Nephron progenitor cell (in vitro differentiated cells): ENCODE measurements at regions not wholly inside any gene's neighbourhood (a gene's known extent, or its start where the extent isn't known, plus 50 kb on each side); places are given as distances from the start of the nearest gene placed in this dataset.

Experiments used
- DNase-seq: peaks from one replicate; pipeline ENCODE4 v3.0.0; 2021
- H3K27ac Mint-ChIP-seq: 2 replicates; pipeline ENCODE4 v1.8.0; 2021; ENCODE audit warnings: mild to moderate bottlenecking, moderate library complexity, mixed read lengths
- H3K27me3 Mint-ChIP-seq: 2 replicates; pipeline ENCODE4 v1.8.0; 2021; ENCODE audit warnings: mild to moderate bottlenecking, low read depth, mixed read lengths; ENCODE audit not compliant: poor library complexity
- H3K36me3 Mint-ChIP-seq: 2 replicates; pipeline ENCODE4 v1.8.0; 2021; ENCODE audit warnings: low read depth, mixed read lengths
- H3K4me1 Mint-ChIP-seq: 2 replicates; pipeline ENCODE4 v1.8.0; 2021; ENCODE audit warnings: mixed read lengths
- H3K4me3 Mint-ChIP-seq: 2 replicates; pipeline ENCODE4 v1.8.0; 2021; ENCODE audit warnings: mild to moderate bottlenecking, moderate library complexity, mixed read lengths
- H3K9me3 Mint-ChIP-seq: 2 replicates; pipeline ENCODE4 v1.8.0; 2021; ENCODE audit warnings: mild to moderate bottlenecking, moderate library complexity, mixed read lengths
- CTCF ChIP-seq: fragments of 200-600 bp; sonication (generic); IDR thresholded peaks from 2 replicates; pipeline ENCODE4 v1.5.0; 2021; ENCODE audit warnings: antibody characterized with exemption

- no peak for DNase-seq
- no peak for TF ChIP-seq CTCF
- Mint-ChIP-seq H3K4me1 (peaks cover 16% of the 10 kb centered on the region), H3K4me3 (no peak overlapping the region), H3K27me3 (no peaks in the 10 kb centered on the region), H3K36me3 (no peaks in the 10 kb centered on the region), H3K27ac (no peak overlapping the region), H3K9me3 (no peaks in the 10 kb centered on the region)
Observed at GRCh38 chr6:169993861-169994481, 242.5 kb downstream of the ERMARD start.

- H3K27ac Mint-ChIP-seq = no peak overlapping the region
Observed at GRCh38 chr6:169991913-169992312, 240.5 kb downstream of the ERMARD start.

GRCh38 chr6:169991031-169991390 lies 239.6 kb downstream of the ERMARD start:
- H3K36me3 Mint-ChIP-seq = no peaks in the 10 kb centered on the region
- DNase-seq = no peak
- TF ChIP-seq CTCF = no peak
- H3K4me3 Mint-ChIP-seq = no peak overlapping the region
- no peaks in the 10 kb centered on the region for H3K27me3 Mint-ChIP-seq
- peaks cover 16% of the 10 kb centered on the region for H3K4me1 Mint-ChIP-seq
- H3K9me3 Mint-ChIP-seq = no peaks in the 10 kb centered on the region
- H3K27ac Mint-ChIP-seq = no peak overlapping the region

More at GRCh38 chr6:169991913-169992312, 240.5 kb downstream of the ERMARD start:
- Mint-ChIP-seq H3K27me3 (no peaks in the 10 kb centered on the region), H3K4me3 (no peak overlapping the region), H3K9me3 (no peaks in the 10 kb centered on the region), H3K4me1 (peaks cover 16% of the 10 kb centered on the region), H3K36me3 (no peaks in the 10 kb centered on the region)
- no peak for DNase-seq
- no peak for TF ChIP-seq CTCF

- Mint-ChIP-seq H3K27ac (no peak overlapping the region), H3K36me3 (no peaks in the 10 kb centered on the region), H3K4me3 (no peak overlapping the region), H3K27me3 (peaks cover 2% of the 10 kb centered on the region), H3K9me3 (no peaks in the 10 kb centered on the region), H3K4me1 (peaks cover 16% of the 10 kb centered on the region)
- DNase-seq = no peak
- TF ChIP-seq CTCF = no peak
Observed at GRCh38 chr6:169990095-169991030, 238.9 kb downstream of the ERMARD start.

GRCh38 chr6:169989594-169989993 lies 238.2 kb downstream of the ERMARD start:
- no peaks in the 10 kb centered on the region for H3K36me3 Mint-ChIP-seq
- no peak for DNase-seq
- H3K27me3 Mint-ChIP-seq = peaks cover 2% of the 10 kb centered on the region
- no peak overlapping the region for H3K4me3 Mint-ChIP-seq
- peaks cover 16% of the 10 kb centered on the region for H3K4me1 Mint-ChIP-seq
- TF ChIP-seq CTCF = no peak
- H3K9me3 Mint-ChIP-seq = no peaks in the 10 kb centered on the region
- no peak overlapping the region for H3K27ac Mint-ChIP-seq
